ENCODE measurements at regions not wholly inside any gene's neighbourhood (a gene's known extent, or its start where the extent isn't known, plus 50 kb on each side); places are given as distances from the start of the nearest gene placed in this dataset.

DNA sequence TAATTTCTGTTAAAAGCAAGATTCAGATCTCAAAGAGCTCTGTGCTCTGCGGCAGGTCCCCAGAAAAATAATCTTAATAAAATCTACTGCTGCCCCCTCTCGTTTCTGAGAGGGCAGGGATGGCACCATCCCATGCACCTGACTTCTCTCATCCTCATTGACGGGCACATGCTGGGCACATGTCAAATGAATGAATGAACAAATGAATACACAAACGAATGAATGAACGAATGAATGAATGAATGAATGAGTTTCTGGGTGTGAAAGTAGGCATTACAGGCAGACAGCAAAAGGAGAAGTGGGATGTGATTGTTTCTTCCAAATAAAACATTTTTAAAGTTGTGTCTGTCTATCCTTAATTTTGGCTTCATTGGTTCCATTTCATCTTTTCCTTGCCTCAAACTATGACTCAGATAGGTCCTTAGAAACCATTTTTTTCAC, 398.1 kb upstream of the PRKCQ start:
- Histone ChIP-seq H2AFZ (ENCODE audit: low read depth, low read length) (no peak overlapping the region), H3K4me3 (replicated peaks in 1 of 3; ENCODE audit: insufficient read depth in 1 of 3, low read depth in 1 of 3, low read length in 3 of 3) (no peak overlapping the region), H3K9ac (replicated peaks; ENCODE audit: extremely low read depth, insufficient read depth, low read length) (no peak overlapping the region), H3K9me1 (replicated peaks; ENCODE audit: control insufficient read depth, extremely low read depth, insufficient read depth, low read length) (no peaks in the 10 kb centered on the region), H3K36me3 (ENCODE audit: control insufficient read depth in 2 of 2, extremely low read depth in 1 of 2, insufficient read depth in 2 of 2, low read length in 2 of 2) (no peaks in the 10 kb centered on the region), H4K20me1 (replicated peaks; ENCODE audit: control insufficient read depth, extremely low read depth, insufficient read depth, low read length) (no peaks in the 10 kb centered on the region), H3K4me1 (ENCODE audit: control insufficient read depth, extremely low read depth, insufficient read depth, low read length) (no peaks in the 10 kb centered on the region), H3K9me3 (replicated peaks; ENCODE audit: control insufficient read depth, insufficient read depth, low read length) (no peaks in the 10 kb centered on the region), H3K27me3 (ENCODE audit: control insufficient read depth in 2 of 2, insufficient read depth in 2 of 2, low read length in 2 of 2) (no peaks in the 10 kb centered on the region), H3K27ac (ENCODE audit: insufficient read depth, low read depth, low read length) (no peak overlapping the region), H3K4me2 (ENCODE audit: insufficient read depth, low read length) (no peak overlapping the region), H3K79me2 (ENCODE audit: control insufficient read depth, insufficient read depth, low read length) (no peaks in the 10 kb centered on the region)
- CTCF ChIA-PET = no interaction called here
- intact Hi-C loops (cut with micrococcal nuclease) (no loop called here), dilution Hi-C loops (cut with MboI; ENCODE audit: extremely low pct_ligation_motif_present, low sequenced_read_pairs) (no loop called here)
- no peak for FAIRE-seq
- TF ChIP-seq, protein P1, sequence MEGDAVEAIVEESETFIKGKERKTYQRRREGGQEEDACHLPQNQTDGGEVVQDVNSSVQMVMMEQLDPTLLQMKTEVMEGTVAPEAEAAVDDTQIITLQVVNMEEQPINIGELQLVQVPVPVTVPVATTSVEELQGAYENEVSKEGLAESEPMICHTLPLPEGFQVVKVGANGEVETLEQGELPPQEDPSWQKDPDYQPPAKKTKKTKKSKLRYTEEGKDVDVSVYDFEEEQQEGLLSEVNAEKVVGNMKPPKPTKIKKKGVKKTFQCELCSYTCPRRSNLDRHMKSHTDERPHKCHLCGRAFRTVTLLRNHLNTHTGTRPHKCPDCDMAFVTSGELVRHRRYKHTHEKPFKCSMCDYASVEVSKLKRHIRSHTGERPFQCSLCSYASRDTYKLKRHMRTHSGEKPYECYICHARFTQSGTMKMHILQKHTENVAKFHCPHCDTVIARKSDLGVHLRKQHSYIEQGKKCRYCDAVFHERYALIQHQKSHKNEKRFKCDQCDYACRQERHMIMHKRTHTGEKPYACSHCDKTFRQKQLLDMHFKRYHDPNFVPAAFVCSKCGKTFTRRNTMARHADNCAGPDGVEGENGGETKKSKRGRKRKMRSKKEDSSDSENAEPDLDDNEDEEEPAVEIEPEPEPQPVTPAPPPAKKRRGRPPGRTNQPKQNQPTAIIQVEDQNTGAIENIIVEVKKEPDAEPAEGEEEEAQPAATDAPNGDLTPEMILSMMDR (IDR thresholded peaks at IDR 0.05; ENCODE audit: extremely low read depth in 1 of 2, insufficient read depth in 1 of 2, low read depth in 1 of 2, low read length in 2 of 2) = no peak
- TF ChIP-seq JUN (IDR thresholded peaks at IDR 0.05; ENCODE audit: borderline replicate concordance, insufficient read depth, insufficient read length, low read depth) = no peak
- TF ChIP-seq POLR2A (IDR thresholded peaks at IDR 0.05; ENCODE audit: low read depth, low read length) = no peak
- no peak for TF ChIP-seq GATA2 (IDR thresholded peaks at IDR 0.05; ENCODE audit: insufficient read depth, insufficient read length, low read depth, low read length)
- TF ChIP-seq, protein P2, sequence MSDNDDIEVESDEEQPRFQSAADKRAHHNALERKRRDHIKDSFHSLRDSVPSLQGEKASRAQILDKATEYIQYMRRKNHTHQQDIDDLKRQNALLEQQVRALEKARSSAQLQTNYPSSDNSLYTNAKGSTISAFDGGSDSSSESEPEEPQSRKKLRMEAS (IDR thresholded peaks at IDR 0.05; ENCODE audit: insufficient read depth, insufficient read length) = no peak
- TF ChIP-seq MYC (IDR thresholded peaks at IDR 0.05; ENCODE audit: low read depth, low read length) = no peak
- TF ChIP-seq EZH2 (IDR thresholded peaks at IDR 0.05; ENCODE audit: borderline replicate concordance, low read depth, low read length, severe bottlenecking) = no peak
- no peak for TF ChIP-seq POLR2AphosphoS5 (IDR thresholded peaks at IDR 0.05; ENCODE audit: insufficient read depth, low read depth, low read length)
- no peak for TF ChIP-seq FOS (IDR thresholded peaks at IDR 0.05; ENCODE audit: borderline replicate concordance, insufficient read depth, low read length)
- POLR2A ChIA-PET = no interaction called here
- no peak for DNase-seq (ENCODE audit: low read depth, low spot score)
- no TSS peak for BruUV-seq (replicated peaks)
